ENCODE measurements at regions not wholly inside any gene's neighbourhood (a gene's known extent, or its start where the extent isn't known, plus 50 kb on each side); places are given as distances from the start of the nearest gene placed in this dataset.

DNA sequence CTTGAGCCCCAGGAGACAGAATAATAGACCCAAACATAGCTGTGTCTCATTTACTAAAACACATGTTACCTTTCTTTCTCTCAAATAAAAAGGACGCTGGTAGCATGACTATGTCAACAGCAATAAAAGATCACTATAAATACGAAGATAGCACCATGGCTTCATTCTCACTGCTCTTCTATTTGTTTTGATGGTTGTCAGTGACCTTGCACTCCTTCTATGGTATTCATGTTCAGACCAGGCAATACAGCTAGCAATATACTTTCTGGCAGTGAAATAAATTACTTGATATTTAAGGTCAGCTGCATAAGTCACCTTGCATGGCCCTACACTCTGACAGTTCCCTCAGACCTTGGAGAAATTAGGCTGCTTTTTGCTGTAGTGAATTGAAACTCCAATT lies 263.2 kb upstream of the CDH7 start:
- TF ChIP-seq, protein P1, sequence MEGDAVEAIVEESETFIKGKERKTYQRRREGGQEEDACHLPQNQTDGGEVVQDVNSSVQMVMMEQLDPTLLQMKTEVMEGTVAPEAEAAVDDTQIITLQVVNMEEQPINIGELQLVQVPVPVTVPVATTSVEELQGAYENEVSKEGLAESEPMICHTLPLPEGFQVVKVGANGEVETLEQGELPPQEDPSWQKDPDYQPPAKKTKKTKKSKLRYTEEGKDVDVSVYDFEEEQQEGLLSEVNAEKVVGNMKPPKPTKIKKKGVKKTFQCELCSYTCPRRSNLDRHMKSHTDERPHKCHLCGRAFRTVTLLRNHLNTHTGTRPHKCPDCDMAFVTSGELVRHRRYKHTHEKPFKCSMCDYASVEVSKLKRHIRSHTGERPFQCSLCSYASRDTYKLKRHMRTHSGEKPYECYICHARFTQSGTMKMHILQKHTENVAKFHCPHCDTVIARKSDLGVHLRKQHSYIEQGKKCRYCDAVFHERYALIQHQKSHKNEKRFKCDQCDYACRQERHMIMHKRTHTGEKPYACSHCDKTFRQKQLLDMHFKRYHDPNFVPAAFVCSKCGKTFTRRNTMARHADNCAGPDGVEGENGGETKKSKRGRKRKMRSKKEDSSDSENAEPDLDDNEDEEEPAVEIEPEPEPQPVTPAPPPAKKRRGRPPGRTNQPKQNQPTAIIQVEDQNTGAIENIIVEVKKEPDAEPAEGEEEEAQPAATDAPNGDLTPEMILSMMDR (IDR thresholded peaks at IDR 0.05): no peak
- no peak for TF ChIP-seq POLR2A (IDR thresholded peaks at IDR 0.05)
